Keratinocyte (primary cell): ENCODE measurements at regions not wholly inside any gene's neighbourhood (a gene's known extent, or its start where the extent isn't known, plus 50 kb on each side); places are given as distances from the start of the nearest gene placed in this dataset.

Source experiments
- DNase-seq: peaks from one replicate; pipeline ENCODE4 v3.0.0-alpha.2; 2011; ENCODE audit warnings: low read depth, missing footprints, low spot score
- FAIRE-seq: peaks from 2 replicates; lab custom pipeline; 2011; peaks lifted over from hg19 to GRCh38; lab: Jason Lieb, UNC
- H2AFZ ChIP-seq: 2 replicates; pipeline ENCODE4 v1.6.0; 2012; ENCODE audit warnings: low read length, control low read depth, inconsistent platforms; ENCODE audit not compliant: control insufficient read depth
- H3K27ac ChIP-seq: 2 replicates; pipeline ENCODE4 v1.5.1; 2011; ENCODE audit warnings: low read length; ENCODE audit not compliant: control insufficient read depth, insufficient read depth
- H3K27me3 ChIP-seq: 3 replicates; pipeline ENCODE4 v1.6.0; 2011; ENCODE audit warnings: low read length; ENCODE audit not compliant: control insufficient read depth, insufficient read depth; ENCODE audit errors: extremely low read depth
- H3K36me3 ChIP-seq, 2 experiments: 2 replicates in 1 of 2; 3 replicates in 1 of 2; pipeline ENCODE4 v1.5.1; 2011; ENCODE audit warnings: low read length in 2 of 2, mild to moderate bottlenecking in 1 of 2; ENCODE audit not compliant: control insufficient read depth in 2 of 2, insufficient read depth in 2 of 2; ENCODE audit errors: extremely low read depth in 1 of 2
- H3K4me1 ChIP-seq: 3 replicates; pipeline ENCODE4 v1.5.1; 2011; ENCODE audit warnings: low read length; ENCODE audit not compliant: control insufficient read depth, insufficient read depth; ENCODE audit errors: extremely low read depth
- H3K4me2 ChIP-seq: 3 replicates; pipeline ENCODE4 v1.6.0; 2011; ENCODE audit warnings: low read depth, low read length; ENCODE audit not compliant: control insufficient read depth, insufficient read depth; ENCODE audit errors: extremely low read depth
- H3K4me3 ChIP-seq, 3 experiments: fragments of 200-600 bp in 1 of 3; sonication (generic) in 1 of 3; 2 replicates in 2 of 3; 3 replicates in 1 of 3; pipeline ENCODE4 v1.5.1; 2011 to 2016; ENCODE audit warnings: low read length in 3 of 3, mild to moderate bottlenecking in 3 of 3, control low read depth in 2 of 3, inconsistent platforms in 1 of 3, low read depth in 1 of 3, mixed read lengths in 1 of 3, mixed run types in 1 of 3, moderate library complexity in 1 of 3; ENCODE audit not compliant: control insufficient read depth in 2 of 3, insufficient read depth in 2 of 3; ENCODE audit errors: extremely low read depth in 1 of 3
- H3K79me2 ChIP-seq: 2 replicates; pipeline ENCODE4 v1.6.0; 2012; ENCODE audit warnings: low read length; ENCODE audit not compliant: control insufficient read depth, insufficient read depth
- H3K9ac ChIP-seq: 3 replicates; pipeline ENCODE4 v1.6.0; 2011; ENCODE audit warnings: low read length; ENCODE audit not compliant: control insufficient read depth, insufficient read depth; ENCODE audit errors: extremely low read depth
- H3K9me1 ChIP-seq: 3 replicates; pipeline ENCODE4 v1.6.0; 2011; ENCODE audit warnings: low read length; ENCODE audit not compliant: control insufficient read depth, insufficient read depth; ENCODE audit errors: extremely low read depth
- H3K9me3 ChIP-seq: 2 replicates; pipeline ENCODE4 v1.5.1; 2012; ENCODE audit warnings: low read depth, low read length; ENCODE audit not compliant: control insufficient read depth
- H4K20me1 ChIP-seq: 3 replicates; pipeline ENCODE4 v1.6.0; 2011; ENCODE audit warnings: low read length; ENCODE audit not compliant: control insufficient read depth, insufficient read depth; ENCODE audit errors: extremely low read depth
- EZH2 ChIP-seq: IDR thresholded peaks from one replicate; pipeline ENCODE4 v1.6.1; 2012; ENCODE audit warnings: inconsistent platforms, mild to moderate bottlenecking, low read length, moderate library complexity
- dilution Hi-C: fragments of 300-500 bp; cut with MboI; formaldehyde crosslinking; loops from one replicate; pipeline ENCODE4 v1.7.0; 2020; ENCODE audit warnings: low sequenced_read_pairs; ENCODE audit not compliant: extremely low pct_ligation_motif_present
- TF ChIP-seq, protein P1 (sequence below), 3 experiments: IDR thresholded peaks in 1 of 3; conservative IDR thresholded peaks in 1 of 3; optimal IDR thresholded peaks in 1 of 3; 2 replicates in 2 of 3; 3 replicates in 1 of 3; pipeline versions ENCODE3 to v1.5.1; 2011; ENCODE audit warnings: low read length in 3 of 3, mild to moderate bottlenecking in 3 of 3, moderate library complexity in 2 of 3, control low read depth in 1 of 3, inconsistent platforms in 1 of 3; ENCODE audit not compliant: insufficient read depth in 2 of 3; ENCODE audit errors: extremely low read depth in 1 of 3

DNA sequence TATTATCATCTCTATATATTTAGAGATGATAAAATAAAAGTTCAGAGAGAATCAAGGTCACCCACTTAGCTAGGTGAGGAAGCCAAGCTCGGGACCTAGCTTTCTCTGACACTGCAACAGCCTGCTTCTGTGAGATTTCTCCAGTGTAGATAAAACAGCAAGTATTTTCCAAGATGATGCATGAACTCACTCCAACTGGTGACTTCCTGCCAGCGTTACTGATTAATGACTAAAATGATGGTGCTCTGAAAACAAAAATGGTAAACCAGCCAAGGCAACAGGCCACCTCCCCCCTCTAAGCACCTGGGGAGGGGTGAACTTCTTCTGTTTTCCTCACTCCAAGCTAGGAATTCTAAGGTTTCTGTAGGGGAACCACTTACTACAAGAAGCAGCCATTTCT, 510.2 kb upstream of the ID2 start:
- Histone ChIP-seq H2AFZ (no peak overlapping the region), H3K4me3 (no peak overlapping the region), H3K9me3 (no peaks in the 10 kb centered on the region), H3K27ac (no peak overlapping the region), H3K9me1 (no peaks in the 10 kb centered on the region), H4K20me1 (no peaks in the 10 kb centered on the region), H3K27me3 (no peaks in the 10 kb centered on the region), H3K36me3 (no peaks in the 10 kb centered on the region), H3K9ac (no peak overlapping the region), H3K4me1 (no peaks in the 10 kb centered on the region), H3K79me2 (no peaks in the 10 kb centered on the region), H3K4me2 (no peak overlapping the region)
- FAIRE-seq: no peak
- dilution Hi-C loops: no loop called here
- DNase-seq: no peak
- TF ChIP-seq, protein P1, sequence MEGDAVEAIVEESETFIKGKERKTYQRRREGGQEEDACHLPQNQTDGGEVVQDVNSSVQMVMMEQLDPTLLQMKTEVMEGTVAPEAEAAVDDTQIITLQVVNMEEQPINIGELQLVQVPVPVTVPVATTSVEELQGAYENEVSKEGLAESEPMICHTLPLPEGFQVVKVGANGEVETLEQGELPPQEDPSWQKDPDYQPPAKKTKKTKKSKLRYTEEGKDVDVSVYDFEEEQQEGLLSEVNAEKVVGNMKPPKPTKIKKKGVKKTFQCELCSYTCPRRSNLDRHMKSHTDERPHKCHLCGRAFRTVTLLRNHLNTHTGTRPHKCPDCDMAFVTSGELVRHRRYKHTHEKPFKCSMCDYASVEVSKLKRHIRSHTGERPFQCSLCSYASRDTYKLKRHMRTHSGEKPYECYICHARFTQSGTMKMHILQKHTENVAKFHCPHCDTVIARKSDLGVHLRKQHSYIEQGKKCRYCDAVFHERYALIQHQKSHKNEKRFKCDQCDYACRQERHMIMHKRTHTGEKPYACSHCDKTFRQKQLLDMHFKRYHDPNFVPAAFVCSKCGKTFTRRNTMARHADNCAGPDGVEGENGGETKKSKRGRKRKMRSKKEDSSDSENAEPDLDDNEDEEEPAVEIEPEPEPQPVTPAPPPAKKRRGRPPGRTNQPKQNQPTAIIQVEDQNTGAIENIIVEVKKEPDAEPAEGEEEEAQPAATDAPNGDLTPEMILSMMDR (optimal IDR thresholded peaks at IDR 0.05 in 1 of 3, IDR thresholded peaks at IDR 0.05 in 1 of 3, conservative IDR thresholded peaks at IDR 0.05 in 1 of 3; ENCODE audit: extremely low read depth in 1 of 3, insufficient read depth in 2 of 3, low read length in 3 of 3): no peak
- TF ChIP-seq EZH2: no peak

DNA sequence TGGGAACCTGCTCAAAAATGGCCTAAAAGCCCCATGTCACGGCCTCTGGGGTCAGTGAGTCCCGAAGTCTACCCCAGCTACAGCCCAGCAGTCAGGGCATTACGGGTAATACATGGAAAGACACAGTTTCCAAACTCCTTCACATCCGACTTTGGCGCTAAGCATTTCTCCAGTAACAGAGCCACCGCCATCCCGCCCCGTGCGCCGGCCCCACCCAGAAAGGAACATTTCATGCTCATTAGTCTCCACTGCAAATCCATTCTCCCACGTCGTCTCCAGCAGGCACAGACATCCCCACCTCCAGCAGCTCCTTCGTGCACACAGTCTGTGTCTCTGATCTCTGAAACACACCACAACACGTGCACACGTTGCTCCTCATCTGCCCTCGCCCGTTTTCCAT, 509.2 kb upstream of the ID2 start:
- DNase-seq (no peak), FAIRE-seq (no peak)
- no peak overlapping the region for H3K4me3 ChIP-seq
- dilution Hi-C loops: no loop called here
- no peaks in the 10 kb centered on the region for H3K36me3 ChIP-seq
- H3K4me1 ChIP-seq: no peaks in the 10 kb centered on the region
- H3K79me2 ChIP-seq: no peaks in the 10 kb centered on the region
- H3K27me3 ChIP-seq: no peaks in the 10 kb centered on the region
- no peak overlapping the region for H2AFZ ChIP-seq
- no peak overlapping the region for H3K27ac ChIP-seq
- H3K4me2 ChIP-seq: no peak overlapping the region
- H3K9me1 ChIP-seq: no peaks in the 10 kb centered on the region
- no peaks in the 10 kb centered on the region for H4K20me1 ChIP-seq
- no peak overlapping the region for H3K9ac ChIP-seq
- TF ChIP-seq, protein P1 (optimal IDR thresholded peaks at IDR 0.05 in 1 of 3, IDR thresholded peaks at IDR 0.05 in 1 of 3, conservative IDR thresholded peaks at IDR 0.05 in 1 of 3; ENCODE audit: extremely low read depth in 1 of 3, insufficient read depth in 2 of 3, low read length in 3 of 3): no peak
- TF ChIP-seq EZH2: no peak
- H3K9me3 ChIP-seq: no peaks in the 10 kb centered on the region
